RWPE2 (cell line): ENCODE measurements at regions not wholly inside any gene's neighbourhood (a gene's known extent, or its start where the extent isn't known, plus 50 kb on each side); places are given as distances from the start of the nearest gene placed in this dataset.

Experiments
- ATAC-seq: fragments of 200-7000 bp; cut with Tn5 transposase; 3 replicates; pipeline ENCODE4 v1.9.1; 2021; ENCODE audit warnings: low read depth
- DNase-seq: peaks from one replicate; pipeline ENCODE4 v3.0.0-alpha.2; 2020; ENCODE audit warnings: low spot score
- H3K27ac ChIP-seq: fragments of 450-650 bp; 2 replicates; pipeline ENCODE4 v1.5.1; 2017; ENCODE audit warnings: mild to moderate bottlenecking; ENCODE audit not compliant: poor library complexity, severe bottlenecking
- H3K27me3 ChIP-seq: fragments of 250-450 bp; sonication (Bioruptor Pico); 2 replicates; pipeline ENCODE4 v1.5.1; 2021; ENCODE audit warnings: mild to moderate bottlenecking, moderate library complexity; ENCODE audit not compliant: insufficient read depth, poor library complexity, severe bottlenecking
- H3K36me3 ChIP-seq: fragments of 250-450 bp; sonication (Bioruptor Pico); 2 replicates; pipeline ENCODE4 v1.5.1; 2020; ENCODE audit warnings: low read depth, mild to moderate bottlenecking, moderate library complexity
- H3K4me1 ChIP-seq: fragments of 250-450 bp; sonication (Bioruptor Pico); 2 replicates; pipeline ENCODE4 v1.5.1; 2021; ENCODE audit warnings: mild to moderate bottlenecking, moderate library complexity; ENCODE audit not compliant: insufficient read depth, poor library complexity, severe bottlenecking
- H3K4me3 ChIP-seq: fragments of 250-450 bp; sonication (Bioruptor Pico); 2 replicates; pipeline ENCODE4 v1.5.1; 2021; ENCODE audit warnings: mild to moderate bottlenecking, moderate library complexity; ENCODE audit not compliant: severe bottlenecking
- H3K9me3 ChIP-seq: fragments of 250-450 bp; sonication (Bioruptor Pico); 2 replicates; pipeline ENCODE4 v1.5.1; 2021; ENCODE audit warnings: mild to moderate bottlenecking, moderate library complexity; ENCODE audit not compliant: severe bottlenecking
- TF ChIP-seq, protein P1 (sequence below): fragments of 450-650 bp; IDR thresholded peaks from one replicate; pipeline ENCODE4 v1.5.1; 2017; ENCODE audit warnings: mild to moderate bottlenecking, moderate library complexity; ENCODE audit not compliant: poor library complexity, severe bottlenecking

DNA sequence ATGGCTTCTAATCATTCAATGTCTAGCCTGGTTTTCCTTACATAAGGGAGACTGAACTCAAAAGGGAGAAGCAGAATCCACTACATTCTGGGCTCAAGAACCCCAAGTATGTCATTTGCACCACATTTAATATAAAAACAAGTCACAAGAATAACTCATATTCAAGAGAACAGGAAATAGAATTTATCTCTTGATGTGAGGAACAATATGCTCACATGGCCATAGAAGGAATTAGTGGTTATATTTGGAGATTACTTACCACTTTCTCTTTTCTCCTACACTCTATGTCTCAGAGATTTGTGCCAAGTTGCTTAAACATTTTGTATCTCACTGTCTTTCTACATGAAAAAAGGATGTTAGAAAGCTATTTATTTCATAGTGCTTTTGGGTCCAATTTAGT lies 922.6 kb upstream of the PABPC4L start:
- TF ChIP-seq, protein P1, sequence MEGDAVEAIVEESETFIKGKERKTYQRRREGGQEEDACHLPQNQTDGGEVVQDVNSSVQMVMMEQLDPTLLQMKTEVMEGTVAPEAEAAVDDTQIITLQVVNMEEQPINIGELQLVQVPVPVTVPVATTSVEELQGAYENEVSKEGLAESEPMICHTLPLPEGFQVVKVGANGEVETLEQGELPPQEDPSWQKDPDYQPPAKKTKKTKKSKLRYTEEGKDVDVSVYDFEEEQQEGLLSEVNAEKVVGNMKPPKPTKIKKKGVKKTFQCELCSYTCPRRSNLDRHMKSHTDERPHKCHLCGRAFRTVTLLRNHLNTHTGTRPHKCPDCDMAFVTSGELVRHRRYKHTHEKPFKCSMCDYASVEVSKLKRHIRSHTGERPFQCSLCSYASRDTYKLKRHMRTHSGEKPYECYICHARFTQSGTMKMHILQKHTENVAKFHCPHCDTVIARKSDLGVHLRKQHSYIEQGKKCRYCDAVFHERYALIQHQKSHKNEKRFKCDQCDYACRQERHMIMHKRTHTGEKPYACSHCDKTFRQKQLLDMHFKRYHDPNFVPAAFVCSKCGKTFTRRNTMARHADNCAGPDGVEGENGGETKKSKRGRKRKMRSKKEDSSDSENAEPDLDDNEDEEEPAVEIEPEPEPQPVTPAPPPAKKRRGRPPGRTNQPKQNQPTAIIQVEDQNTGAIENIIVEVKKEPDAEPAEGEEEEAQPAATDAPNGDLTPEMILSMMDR: no peak
- no peak overlapping the region for H3K27ac ChIP-seq

DNA sequence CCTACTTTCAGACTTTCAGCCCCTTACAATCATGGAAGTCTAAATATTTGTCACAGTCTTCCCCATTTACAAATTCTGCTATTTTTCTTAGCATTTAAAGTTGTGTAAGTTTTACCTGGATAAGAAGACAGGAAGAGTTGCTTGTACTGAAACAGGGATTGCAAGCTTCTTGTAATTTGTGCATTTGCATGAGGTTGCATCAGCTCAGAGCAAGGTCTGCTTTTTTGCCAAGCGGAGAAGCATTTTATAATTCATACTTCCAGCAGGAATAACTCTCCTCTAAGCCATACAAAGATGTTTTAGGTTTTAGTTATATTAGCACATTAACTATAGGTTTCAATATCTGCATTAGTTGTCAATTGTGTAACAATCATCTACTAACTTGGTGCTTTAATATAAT lies 922.0 kb upstream of the PABPC4L start:
- Histone ChIP-seq H3K4me1 (no peaks in the 10 kb centered on the region), H3K4me3 (no peak overlapping the region), H3K27me3 (no peaks in the 10 kb centered on the region), H3K36me3 (no peaks in the 10 kb centered on the region), H3K27ac (no peak overlapping the region), H3K9me3 (no peaks in the 10 kb centered on the region)
- TF ChIP-seq, protein P1: no peak
- ATAC-seq (no peak), DNase-seq (no peak)

More for the DNA sequence above, 922.6 kb upstream of the PABPC4L start:
- no peaks in the 10 kb centered on the region for H3K9me3 ChIP-seq
- no peak overlapping the region for H3K4me3 ChIP-seq
- DNase-seq: no peak
- no peaks in the 10 kb centered on the region for H3K27me3 ChIP-seq
- H3K36me3 ChIP-seq: no peaks in the 10 kb centered on the region
- no peaks in the 10 kb centered on the region for H3K4me1 ChIP-seq
- no peak for ATAC-seq

DNA sequence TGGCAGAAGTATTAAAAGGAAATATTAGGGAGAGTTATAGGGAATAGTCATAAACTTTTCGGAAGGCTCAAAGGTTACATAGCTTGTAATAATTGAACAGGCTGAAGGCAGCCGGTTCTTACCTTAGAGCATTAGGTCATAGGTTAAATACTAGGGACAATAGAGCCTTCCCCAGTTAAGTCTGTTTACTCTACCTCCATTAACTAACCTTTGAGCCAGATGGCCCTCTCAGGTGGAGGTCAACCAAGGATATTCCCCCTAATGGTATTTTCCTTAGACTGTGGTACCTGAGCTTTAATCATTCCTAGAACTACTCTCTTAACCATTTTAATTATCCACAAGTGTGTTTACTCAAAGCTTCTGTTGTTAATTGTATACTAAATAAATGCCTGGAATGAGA lies 920.9 kb upstream of the PABPC4L start:
- no peak for ATAC-seq
- TF ChIP-seq, protein P1: no peak
- Histone ChIP-seq H3K27ac (no peak overlapping the region), H3K36me3 (no peaks in the 10 kb centered on the region), H3K4me1 (no peaks in the 10 kb centered on the region), H3K9me3 (no peaks in the 10 kb centered on the region), H3K4me3 (no peak overlapping the region), H3K27me3 (no peaks in the 10 kb centered on the region)
- no peak for DNase-seq

DNA sequence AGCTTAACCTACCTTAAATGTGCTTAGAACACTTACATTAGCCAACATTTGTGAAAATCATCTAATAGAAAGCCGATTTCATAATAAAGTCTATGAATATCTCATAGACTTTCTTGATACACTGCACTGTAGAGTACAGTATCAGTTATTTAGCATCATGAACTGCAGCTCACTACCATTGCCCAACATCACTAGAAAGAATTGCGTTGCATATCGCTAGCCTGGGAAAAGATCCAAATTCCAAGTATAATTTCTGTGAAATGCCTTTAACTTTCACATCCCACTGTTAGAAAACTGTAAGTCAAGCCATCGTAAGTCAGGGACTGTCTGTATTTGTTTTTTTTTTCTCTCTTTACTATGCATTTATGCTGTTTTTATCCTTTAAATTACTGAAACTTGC lies 918.6 kb upstream of the PABPC4L start:
- ATAC-seq: no peak
- no peak for DNase-seq
- no peak overlapping the region for H3K4me3 ChIP-seq
- H3K36me3 ChIP-seq: no peaks in the 10 kb centered on the region
- H3K9me3 ChIP-seq: no peaks in the 10 kb centered on the region
- H3K27me3 ChIP-seq: no peaks in the 10 kb centered on the region
- H3K27ac ChIP-seq: no peak overlapping the region
- TF ChIP-seq, protein P1: no peak
- no peaks in the 10 kb centered on the region for H3K4me1 ChIP-seq

DNA sequence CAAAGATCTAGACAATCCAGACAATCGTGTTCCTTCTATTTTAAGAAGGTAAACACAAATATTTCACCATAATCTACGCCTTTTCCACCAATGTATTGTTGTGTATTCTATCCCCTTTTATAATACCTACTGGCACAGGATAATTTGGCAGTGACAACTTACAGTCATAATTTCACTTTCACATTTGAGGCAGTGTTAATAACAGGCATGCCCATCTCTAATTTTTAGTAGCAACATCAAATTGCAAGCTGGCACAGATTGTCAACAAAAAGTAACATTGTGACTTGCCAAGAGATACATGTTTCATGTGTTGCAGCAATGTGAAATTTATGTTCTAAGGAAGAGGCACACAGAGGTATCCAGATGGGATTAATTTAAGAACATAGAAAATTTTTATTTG lies 912.5 kb upstream of the PABPC4L start:
- Histone ChIP-seq H3K36me3 (no peaks in the 10 kb centered on the region), H3K9me3 (no peaks in the 10 kb centered on the region), H3K4me1 (no peaks in the 10 kb centered on the region), H3K4me3 (no peak overlapping the region), H3K27ac (no peak overlapping the region), H3K27me3 (no peaks in the 10 kb centered on the region)
- TF ChIP-seq, protein P1: no peak
- DNase-seq: no peak
- no peak for ATAC-seq
